HL-60 (cell line): ENCODE measurements at regions not wholly inside any gene's neighbourhood (a gene's known extent, or its start where the extent isn't known, plus 50 kb on each side); places are given as distances from the start of the nearest gene placed in this dataset.

ENCODE experiments used
- DNase-seq, 2 experiments: peaks; one replicate each; pipeline ENCODE4 v3.0.0-alpha.2; 2010 to 2020; ENCODE audit warnings: low read depth in 1 of 2, low spot score in 1 of 2
- H3K27ac ChIP-seq: fragments of 250-450 bp; sonication (Bioruptor Pico); replicated peaks from 2 replicates; pipeline ENCODE4 v1.5.1; 2020; ENCODE audit warnings: mild to moderate bottlenecking, moderate library complexity
- H3K27me3 ChIP-seq: fragments of 250-450 bp; sonication (Bioruptor Pico); 2 replicates; pipeline ENCODE4 v1.5.1; 2021; ENCODE audit warnings: mild to moderate bottlenecking, moderate library complexity; ENCODE audit not compliant: insufficient read depth, poor library complexity, severe bottlenecking
- H3K4me3 ChIP-seq: replicated peaks from 2 replicates; pipeline ENCODE4 v1.5.1; 2011; ENCODE audit warnings: mild to moderate bottlenecking, control low read depth, low read length; ENCODE audit not compliant: insufficient read depth
- CTCF ChIP-seq: IDR thresholded peaks from one replicate; pipeline ENCODE4 v1.5.1; 2011; ENCODE audit warnings: low read length, control low read depth, inconsistent platforms; ENCODE audit not compliant: insufficient read depth
- GABPA ChIP-seq: IDR thresholded peaks from 2 replicates; pipeline ENCODE4 v1.6.1; 2012; ENCODE audit warnings: low read depth
- POLR2AphosphoS5 ChIP-seq: IDR thresholded peaks from 2 replicates; pipeline ENCODE4 v1.6.1; 2012; ENCODE audit warnings: low read depth
- REST ChIP-seq: IDR thresholded peaks from 2 replicates; pipeline ENCODE4 v1.6.1; 2012; ENCODE audit warnings: low read depth; ENCODE audit not compliant: insufficient replicate concordance
- SPI1 ChIP-seq: IDR thresholded peaks from 2 replicates; pipeline ENCODE4 v1.6.1; 2012; ENCODE audit warnings: low read depth, mild to moderate bottlenecking, borderline replicate concordance

GRCh38 chr3:147046916-147047315, 359.4 kb downstream of the ZIC4 start:
- no peak for DNase-seq
- Histone ChIP-seq H3K27me3 (no peaks in the 10 kb centered on the region), H3K4me3 (no peak overlapping the region), H3K27ac (no peak overlapping the region)
- TF ChIP-seq CTCF (no peak), SPI1 (no peak), GABPA (no peak), REST (no peak), POLR2AphosphoS5 (no peak)

GRCh38 chr3:147038481-147038880, 367.9 kb downstream of the ZIC4 start:
- no peak for DNase-seq
- Histone ChIP-seq H3K4me3 (no peak overlapping the region), H3K27me3 (no peaks in the 10 kb centered on the region), H3K27ac (no peak overlapping the region)
- TF ChIP-seq REST (no peak), POLR2AphosphoS5 (no peak), SPI1 (no peak), GABPA (no peak)

GRCh38 chr3:147034359-147034758, 372.0 kb downstream of the ZIC4 start:
- TF ChIP-seq GABPA, result no peak
- TF ChIP-seq CTCF, result no peak
- no peak for TF ChIP-seq SPI1
- no peak for TF ChIP-seq POLR2AphosphoS5
- TF ChIP-seq REST, result no peak
- Histone ChIP-seq H3K27me3 (no peaks in the 10 kb centered on the region), H3K27ac (no peak overlapping the region), H3K4me3 (no peak overlapping the region)
- no peak for DNase-seq

GRCh38 chr3:147030274-147030673, 376.1 kb downstream of the ZIC4 start:
- H3K27me3 ChIP-seq, result no peaks in the 10 kb centered on the region
- H3K27ac ChIP-seq, result no peak overlapping the region
- DNase-seq, result no peak
- H3K4me3 ChIP-seq, result no peak overlapping the region
- no peak for TF ChIP-seq CTCF
- TF ChIP-seq SPI1, result no peak
- TF ChIP-seq GABPA, result no peak
- no peak for TF ChIP-seq POLR2AphosphoS5
- TF ChIP-seq REST, result no peak
